GM23248 (cell line): ENCODE measurements at regions not wholly inside any gene's neighbourhood (a gene's known extent, or its start where the extent isn't known, plus 50 kb on each side); places are given as distances from the start of the nearest gene placed in this dataset.
"Not testable (repeated sequence)": the region's sequence is repeated elsewhere in the genome, so short reads cannot be mapped to it uniquely, and the experiment has no call there.

Source experiments
- DNase-seq: peaks from one replicate; pipeline ENCODE4 v3.0.0-alpha.2; 2015
- H2AFZ ChIP-seq: fragments of 200-600 bp; sonication (generic); 2 replicates; pipeline ENCODE4 v1.6.1; 2016; ENCODE audit warnings: antibody characterized with exemption
- H3F3A ChIP-seq: fragments of 200-600 bp; sonication (generic); 2 replicates; pipeline ENCODE4 v1.6.1; 2016; ENCODE audit warnings: mild to moderate bottlenecking, antibody characterized with exemption, mixed run types; ENCODE audit not compliant: insufficient read depth
- H3K27ac ChIP-seq: fragments of 200-600 bp; sonication (generic); 2 replicates; pipeline ENCODE4 v1.5.1; 2016; ENCODE audit warnings: mild to moderate bottlenecking
- H3K27me3 ChIP-seq: fragments of 200-600 bp; sonication (generic); replicated peaks from 2 replicates; pipeline ENCODE4 v1.6.1; 2016; ENCODE audit warnings: mild to moderate bottlenecking; ENCODE audit not compliant: insufficient read depth
- H3K36me3 ChIP-seq: fragments of 200-600 bp; sonication (generic); 2 replicates; pipeline ENCODE4 v1.6.1; 2016; ENCODE audit warnings: low read depth, mild to moderate bottlenecking
- H3K4me1 ChIP-seq: fragments of 200-600 bp; sonication (generic); 2 replicates; pipeline ENCODE4 v1.6.1; 2016; ENCODE audit warnings: mild to moderate bottlenecking; ENCODE audit not compliant: insufficient read depth
- H3K4me2 ChIP-seq: fragments of 200-600 bp; sonication (generic); one replicate; pipeline ENCODE4 v1.6.1; 2016; ENCODE audit warnings: mild to moderate bottlenecking; ENCODE audit not compliant: unreplicated experiment
- H3K4me3 ChIP-seq: fragments of 200-600 bp; sonication (generic); 2 replicates; pipeline ENCODE4 v1.5.1; 2016; ENCODE audit warnings: mild to moderate bottlenecking
- H3K79me2 ChIP-seq: fragments of 200-600 bp; sonication (generic); 2 replicates; pipeline ENCODE4 v1.6.1; 2016; ENCODE audit warnings: mild to moderate bottlenecking; ENCODE audit not compliant: insufficient read depth
- H3K9ac ChIP-seq: fragments of 200-600 bp; sonication (generic); 2 replicates; pipeline ENCODE4 v1.6.1; 2016; ENCODE audit warnings: mild to moderate bottlenecking
- H3K9me2 ChIP-seq: fragments of 200-600 bp; sonication (generic); 2 replicates; pipeline ENCODE4 v1.6.1; 2016; ENCODE audit warnings: mixed run types, mild to moderate bottlenecking, moderate library complexity; ENCODE audit not compliant: insufficient read depth
- H3K9me3 ChIP-seq: fragments of 200-600 bp; sonication (generic); one replicate; pipeline ENCODE4 v1.6.1; 2017; ENCODE audit warnings: low read depth
- H4K20me1 ChIP-seq: fragments of 200-600 bp; sonication (generic); 2 replicates; pipeline ENCODE4 v1.6.0; 2016; ENCODE audit not compliant: insufficient read depth
- EZH2 ChIP-seq: fragments of 200-600 bp; sonication (generic); IDR thresholded peaks from 2 replicates; pipeline ENCODE4 v1.6.1; 2018; ENCODE audit warnings: antibody characterized with exemption, mild to moderate bottlenecking; ENCODE audit not compliant: insufficient read depth, poor library complexity, severe bottlenecking
- EZH2phosphoT487 ChIP-seq: fragments of 200-600 bp; sonication (generic); IDR thresholded peaks from 2 replicates; pipeline ENCODE4 v1.6.1; 2018; ENCODE audit warnings: antibody characterized with exemption, moderate library complexity, mild to moderate bottlenecking, low read depth; ENCODE audit not compliant: insufficient read depth
- WGBS, 2 experiments: methylation state at CpG; one replicate each; pipeline ENCODE4 v1.1.6; 2015 to 2017; ENCODE audit warnings: low lambda C conversion rate in 2 of 2, low coverage in 1 of 2; ENCODE audit errors: missing lambda C conversion rate in 2 of 2; 5-methylcytosine and 5-hydroxymethylcytosine counted together
- in situ Hi-C: fragments of 300-500 bp; cut with MboI; formaldehyde crosslinking; loops from 2 replicates; pipeline ENCODE4 v1.15.0; 2020

GRCh38 chr18:24611075-24611474 lies 150.6 kb downstream of the HRH4 start:
- no peaks in the 10 kb centered on the region for H4K20me1 ChIP-seq
- 66 to 68% methylated on average over 8 of the region's 8 CpGs for WGBS, 2 experiments
- H3K79me2 ChIP-seq: no peaks in the 10 kb centered on the region
- H3K36me3 ChIP-seq: no peaks in the 10 kb centered on the region
- H3K4me3 ChIP-seq: no peak overlapping the region
- no peak overlapping the region for H3K27ac ChIP-seq
- H3F3A ChIP-seq: no peaks in the 10 kb centered on the region
- H3K4me1 ChIP-seq: no peaks in the 10 kb centered on the region
- no peaks in the 10 kb centered on the region for H3K9me2 ChIP-seq
- in situ Hi-C loops: no loop called here
- no peak for DNase-seq
- peaks cover 8% of the 10 kb centered on the region for H3K27me3 ChIP-seq
- H3K9me3 ChIP-seq: no peaks in the 10 kb centered on the region
- H3K4me2 ChIP-seq: no peak overlapping the region
- no peak overlapping the region for H3K9ac ChIP-seq
- no peak for TF ChIP-seq EZH2
- TF ChIP-seq EZH2phosphoT487: no peak
- no peak overlapping the region for H2AFZ ChIP-seq

DNA sequence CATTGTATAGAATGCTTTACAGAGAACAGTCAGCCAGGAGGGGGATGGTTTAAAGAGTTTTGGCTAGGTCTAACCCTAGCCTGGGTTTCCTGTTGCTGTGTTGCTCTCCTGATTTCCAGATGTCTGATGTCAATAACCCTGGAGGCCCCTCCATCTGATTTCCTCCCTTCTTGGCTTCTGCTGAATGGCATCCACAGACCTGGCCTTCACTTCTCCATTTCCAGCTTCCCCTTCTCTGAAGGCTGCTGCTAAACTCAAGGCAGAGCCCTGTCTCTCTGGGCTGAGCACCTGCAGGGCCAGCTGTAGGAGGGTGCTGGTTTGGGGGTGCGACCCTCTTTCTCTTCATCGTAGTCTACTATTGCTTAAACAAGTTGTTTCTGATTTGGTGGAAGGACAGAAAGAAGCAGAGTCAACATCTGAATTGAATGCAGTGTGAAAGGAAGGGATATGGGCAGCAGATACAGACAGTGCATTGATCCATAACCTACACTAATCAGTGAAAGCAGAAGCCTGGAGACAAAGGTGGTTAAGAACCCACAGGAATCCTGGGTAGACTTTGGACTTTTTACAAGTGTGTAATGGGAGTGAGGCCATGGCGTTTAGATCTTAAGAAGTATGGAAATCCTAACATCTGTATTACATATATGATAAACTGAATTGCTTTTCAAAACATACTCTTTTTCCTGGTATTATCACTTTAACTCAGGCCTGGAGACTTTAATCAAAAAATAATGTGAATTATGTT lies 153.6 kb downstream of the HRH4 start:
- H3K27me3 ChIP-seq: peaks cover 8% of the 10 kb centered on the region
- no peak overlapping the region for H3K4me2 ChIP-seq
- no peak for TF ChIP-seq EZH2phosphoT487
- no peak for TF ChIP-seq EZH2
- H4K20me1 ChIP-seq: no peaks in the 10 kb centered on the region
- H3K27ac ChIP-seq: no peak overlapping the region
- H3K9me2 ChIP-seq: no peaks in the 10 kb centered on the region
- DNase-seq: no peak
- no peaks in the 10 kb centered on the region for H3K9me3 ChIP-seq
- no peak overlapping the region for H3K4me3 ChIP-seq
- WGBS, 2 experiments: 58 to 76% methylated on average over 3 of the region's 3 CpGs
- H2AFZ ChIP-seq: no peak overlapping the region
- in situ Hi-C loops: no loop called here
- H3K36me3 ChIP-seq: no peaks in the 10 kb centered on the region
- H3K4me1 ChIP-seq: no peaks in the 10 kb centered on the region
- no peaks in the 10 kb centered on the region for H3K79me2 ChIP-seq
- no peaks in the 10 kb centered on the region for H3F3A ChIP-seq
- no peak overlapping the region for H3K9ac ChIP-seq

DNA sequence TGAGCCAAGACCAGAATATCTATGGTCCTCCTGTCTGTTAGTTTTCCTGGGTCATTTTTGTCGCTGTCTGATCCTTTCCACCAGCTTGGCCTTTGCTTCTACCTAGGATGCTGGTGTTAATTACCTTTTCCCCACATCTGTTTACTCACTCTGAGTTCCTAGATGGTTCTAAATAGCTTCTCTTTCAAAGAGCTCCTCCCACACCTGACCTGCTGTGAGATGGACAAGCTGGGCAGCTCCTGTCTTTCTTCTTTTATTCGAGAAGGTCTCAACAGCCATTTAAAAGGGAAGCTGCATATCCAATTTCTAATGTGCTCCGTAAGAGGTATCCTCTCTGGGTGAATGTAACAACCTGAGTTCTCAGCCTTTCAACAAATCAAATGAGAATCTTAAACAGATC lies 156.2 kb downstream of the HRH4 start:
- Histone ChIP-seq H3K4me2 (no peak overlapping the region), H4K20me1 (no peaks in the 10 kb centered on the region), H3K27me3 (peaks cover 8% of the 10 kb centered on the region; the same call in 1 of the 2 replicates), H3K4me1 (no peaks in the 10 kb centered on the region), H2AFZ (no peak overlapping the region), H3K4me3 (no peak overlapping the region), H3K27ac (no peak overlapping the region), H3F3A (no peaks in the 10 kb centered on the region), H3K9ac (no peak overlapping the region), H3K9me3 (no peaks in the 10 kb centered on the region), H3K9me2 (no peaks in the 10 kb centered on the region), H3K79me2 (no peaks in the 10 kb centered on the region), H3K36me3 (no peaks in the 10 kb centered on the region)
- no peak for DNase-seq
- TF ChIP-seq EZH2 (no peak), EZH2phosphoT487 (no peak)
- 37 to 39% methylated on average over 3 of the region's 3 CpGs for WGBS, 2 experiments
- in situ Hi-C loops: no loop called here

- H3K9me3 ChIP-seq, H2AFZ ChIP-seq, H3F3A ChIP-seq, H3K27me3 ChIP-seq, H3K79me2 ChIP-seq, H3K9me2 ChIP-seq, H3K9ac ChIP-seq, DNase-seq, H3K4me3 ChIP-seq, H4K20me1 ChIP-seq, H3K36me3 ChIP-seq, H3K27ac ChIP-seq, in situ Hi-C loops, H3K4me2 ChIP-seq: not testable (repeated sequence)
- 69 to 72% methylated on average over 11 to 12 of the region's 17 CpGs for WGBS, 2 experiments
- H3K4me1 ChIP-seq: peaks cover 12% of the 10 kb centered on the region; the same call in 1 of the 2 replicates
These were observed 164.0 kb downstream of the HRH4 start for GRCh38 chr18:24624421-24624820.
